GM21381 (cell line): ENCODE measurements at regions not wholly inside any gene's neighbourhood (a gene's known extent, or its start where the extent isn't known, plus 50 kb on each side); places are given as distances from the start of the nearest gene placed in this dataset.
"Not testable (repeated sequence)": the region's sequence is repeated elsewhere in the genome, so short reads cannot be mapped to it uniquely, and the experiment has no call there.

ENCODE experiments used
- ATAC-seq: cut with Tn5 transposase; IDR thresholded peaks from one replicate; pipeline ENCODE4 v1.9.1; 2021; ENCODE audit warnings: mild to moderate bottlenecking, moderate library complexity; ENCODE audit not compliant: unreplicated experiment

- no peak for ATAC-seq
These were observed 599.4 kb downstream of the RNF144A start for GRCh38 chr2:7516484-7517063.

GRCh38 chr2:7517088-7517487 is 599.9 kb downstream of the RNF144A start:
- no peak for ATAC-seq

GRCh38 chr2:7517851-7518250 is 600.6 kb downstream of the RNF144A start:
- no peak for ATAC-seq

- ATAC-seq, result no peak
These were observed 606.4 kb downstream of the RNF144A start for GRCh38 chr2:7523481-7524120.

GRCh38 chr2:7524195-7524594 is 607.0 kb downstream of the RNF144A start:
- no peak for ATAC-seq

GRCh38 chr2:7525746-7526145 is 608.5 kb downstream of the RNF144A start:
- no peak for ATAC-seq

GRCh38 chr2:7527165-7527722 is 610.0 kb downstream of the RNF144A start:
- ATAC-seq, result no peak

GRCh38 chr2:7530001-7530400 is 612.8 kb downstream of the RNF144A start:
- no peak for ATAC-seq

- no peak for ATAC-seq
These were observed 621.9 kb downstream of the RNF144A start for GRCh38 chr2:7539077-7539476.

GRCh38 chr2:7539760-7540159 is 622.5 kb downstream of the RNF144A start:
- no peak for ATAC-seq

GRCh38 chr2:7552825-7553570 is 635.8 kb downstream of the RNF144A start:
- no peak for ATAC-seq

- no peak for ATAC-seq
These were observed 638.0 kb downstream of the RNF144A start for GRCh38 chr2:7555260-7555659.

GRCh38 chr2:7557376-7557775 is 640.2 kb downstream of the RNF144A start:
- no peak for ATAC-seq

GRCh38 chr2:7559791-7560190 is 642.6 kb downstream of the RNF144A start:
- no peak for ATAC-seq

- no peak for ATAC-seq
These were observed 649.2 kb downstream of the RNF144A start for GRCh38 chr2:7566382-7566881.

- ATAC-seq, result not testable (repeated sequence)
These were observed 649.9 kb downstream of the RNF144A start for GRCh38 chr2:7567116-7567515.

- no peak for ATAC-seq
These were observed 650.4 kb downstream of the RNF144A start for GRCh38 chr2:7567646-7568045.

- ATAC-seq, result no peak
These were observed 653.0 kb downstream of the RNF144A start for GRCh38 chr2:7570247-7570646.

GRCh38 chr2:7571701-7572100 is 654.5 kb downstream of the RNF144A start:
- ATAC-seq, result no peak

- no peak for ATAC-seq
These were observed 655.2 kb downstream of the RNF144A start for GRCh38 chr2:7572450-7572849.

- ATAC-seq, result no peak
These were observed 656.1 kb downstream of the RNF144A start for GRCh38 chr2:7573166-7573825.
